HG03342 (cell line): ENCODE measurements at regions not wholly inside any gene's neighbourhood (a gene's known extent, or its start where the extent isn't known, plus 50 kb on each side); places are given as distances from the start of the nearest gene placed in this dataset.
"Not testable (repeated sequence)": the region's sequence is repeated elsewhere in the genome, so short reads cannot be mapped to it uniquely, and the experiment has no call there.

Experiments used
- ATAC-seq: cut with Tn5 transposase; IDR thresholded peaks from one replicate; pipeline ENCODE4 v1.9.1; 2021; ENCODE audit warnings: mild to moderate bottlenecking, moderate library complexity; ENCODE audit not compliant: unreplicated experiment

GRCh38 chr5:36778336-36778735 is 98.2 kb upstream of the NIPBL start:
- no peak for ATAC-seq

DNA sequence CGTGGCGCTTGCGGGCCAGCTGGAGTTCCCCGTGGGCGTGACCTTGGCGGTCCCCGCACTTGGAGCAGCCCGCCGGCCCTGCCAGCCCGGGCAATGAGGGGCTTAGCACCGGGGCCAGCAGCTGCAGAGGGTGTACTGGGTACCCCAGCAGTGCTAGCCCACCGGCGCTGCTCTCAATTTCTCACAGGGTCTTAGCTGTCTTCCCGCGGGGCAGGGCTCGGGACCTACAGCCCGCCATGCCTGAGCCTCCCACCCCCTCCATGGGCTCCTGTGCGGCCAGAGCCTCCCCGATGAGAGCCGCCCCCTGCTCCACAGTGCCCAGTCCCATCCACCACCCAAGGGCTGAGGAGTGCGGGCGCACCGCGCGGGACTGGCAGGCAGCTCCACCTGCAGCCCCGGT is 94.0 kb upstream of the NIPBL start:
- not testable (repeated sequence) for ATAC-seq

- ATAC-seq: no peak
Observed at GRCh38 chr5:36786448-36787012, 90.0 kb upstream of the NIPBL start.

DNA sequence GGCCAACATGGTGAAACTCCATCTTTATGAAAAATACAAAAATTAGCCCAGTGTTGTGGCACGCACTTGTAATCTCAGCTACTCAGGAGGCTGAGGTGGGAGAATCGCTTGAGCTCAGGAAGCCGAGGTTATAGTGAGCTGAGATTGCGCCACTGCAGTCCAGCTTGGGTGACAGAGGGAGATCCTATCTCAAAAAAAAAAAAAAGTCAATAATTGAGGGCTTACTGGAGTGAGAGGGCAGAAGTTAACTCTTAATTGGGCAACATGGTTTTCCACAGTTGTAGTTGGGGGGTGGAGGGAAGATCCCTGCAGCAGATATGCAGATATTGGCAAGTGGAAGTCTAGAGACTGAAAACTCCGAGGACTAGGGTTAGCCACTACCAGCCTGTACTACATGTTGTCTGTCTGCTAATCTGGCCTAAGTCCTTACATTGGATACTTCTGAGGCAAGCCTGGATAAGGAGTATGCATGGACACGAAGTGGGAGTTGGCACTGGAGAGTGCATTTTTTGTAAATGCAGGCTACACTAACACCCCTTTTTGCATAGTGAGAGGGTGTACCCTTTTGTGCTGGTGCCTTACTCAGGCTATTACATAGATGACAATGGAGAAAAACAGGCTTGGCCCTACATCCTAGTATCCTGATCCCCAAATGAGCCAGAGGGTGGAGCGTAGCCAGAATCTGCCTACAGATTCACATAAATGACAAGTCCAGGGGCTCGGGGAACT is 89.0 kb upstream of the NIPBL start:
- ATAC-seq: no peak

DNA sequence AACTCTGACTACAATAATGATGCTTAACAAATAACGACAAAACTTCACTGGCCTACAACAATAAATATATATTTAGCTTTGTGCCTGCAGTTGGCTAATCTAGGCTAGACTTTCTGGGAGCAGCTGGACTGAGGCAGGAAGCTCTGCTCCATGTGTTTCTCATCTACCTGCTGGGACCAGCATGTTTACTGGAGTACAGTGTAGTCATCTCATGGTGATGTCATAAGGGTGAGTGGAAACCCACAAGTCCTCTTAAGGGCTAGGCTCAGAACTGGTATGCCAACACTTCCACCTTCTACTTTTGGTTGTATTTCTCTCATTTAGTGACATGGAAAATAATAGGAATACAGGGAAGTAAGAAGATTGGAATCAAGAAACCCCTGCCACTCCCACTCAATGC is 85.7 kb upstream of the NIPBL start:
- ATAC-seq: no peak

GRCh38 chr5:36792560-36793180 is 83.9 kb upstream of the NIPBL start:
- no peak for ATAC-seq

GRCh38 chr5:36795366-36795765 is 81.2 kb upstream of the NIPBL start:
- no peak for ATAC-seq

- ATAC-seq: no peak
Observed at GRCh38 chr5:36796155-36796554, 80.4 kb upstream of the NIPBL start.

GRCh38 chr5:36801523-36801922 is 75.0 kb upstream of the NIPBL start:
- no peak for ATAC-seq

- no peak for ATAC-seq
Observed at GRCh38 chr5:36802187-36802586, 74.4 kb upstream of the NIPBL start.

GRCh38 chr5:36813249-36813648 is 63.3 kb upstream of the NIPBL start:
- not testable (repeated sequence) for ATAC-seq

- ATAC-seq: no peak
Observed at GRCh38 chr5:36815871-36816270, 60.7 kb upstream of the NIPBL start.

DNA sequence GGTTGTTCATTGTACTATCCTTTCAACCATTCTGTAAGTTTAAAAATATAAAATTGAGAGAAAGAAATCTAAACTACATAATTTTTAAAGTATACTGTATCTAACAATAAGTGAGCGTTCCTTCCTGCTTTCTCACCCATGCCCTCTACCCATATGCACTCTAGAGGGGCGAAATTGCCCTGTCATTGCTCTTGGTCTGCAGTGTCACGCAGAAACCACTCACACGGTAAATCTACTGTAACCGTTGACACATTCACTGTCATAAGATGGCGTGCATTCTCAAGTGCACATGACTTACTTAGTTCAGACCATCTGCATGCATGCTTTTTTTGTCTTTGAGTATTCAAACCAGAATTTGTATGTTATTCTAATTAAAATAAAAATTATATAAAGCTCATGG is 55.7 kb upstream of the NIPBL start:
- no peak for ATAC-seq

- ATAC-seq: no peak
Observed at GRCh38 chr5:36826694-36827093, 49.9 kb upstream of the NIPBL start.
